ENCODE measurements at regions not wholly inside any gene's neighbourhood (a gene's known extent, or its start where the extent isn't known, plus 50 kb on each side); places are given as distances from the start of the nearest gene placed in this dataset.

GRCh38 chr20:18916886-18917750 lies 103.5 kb downstream of the SCP2D1 start (continued):
- TF ChIP-seq REST (IDR thresholded peaks at IDR 0.05; ENCODE audit: low read depth), result no peak
- TF ChIP-seq FOSL1 (IDR thresholded peaks at IDR 0.05; ENCODE audit: low read depth), result no peak
- TF ChIP-seq SP1 (IDR thresholded peaks at IDR 0.05; ENCODE audit: low read depth), result no peak
- no peak for TF ChIP-seq POLR2AphosphoS5 (IDR thresholded peaks at IDR 0.05; ENCODE audit: low read depth, low read length)
- no peak for TF ChIP-seq SRF (IDR thresholded peaks at IDR 0.05; ENCODE audit: low read depth)
- TF ChIP-seq ATF3 (IDR thresholded peaks at IDR 0.05), result no peak
- TF ChIP-seq ELF1 (IDR thresholded peaks at IDR 0.05; ENCODE audit: borderline replicate concordance, low read depth), result no peak
- no peak for TF ChIP-seq ZNF274 (IDR thresholded peaks at IDR 0.05; ENCODE audit: low read depth, low read length)
- no peak for TF ChIP-seq RAD21 (IDR thresholded peaks at IDR 0.05; ENCODE audit: low read depth)

- ATAC-seq (no peak), DNase-seq (ENCODE audit: low read depth, low spot score) (no peak)
- no peak overlapping the region for H3K27ac ChIP-seq (ENCODE audit: low read depth, low read length)
- intact Hi-C loops (cut with micrococcal nuclease), result no loop called here
- H3K36me3 ChIP-seq (ENCODE audit: control insufficient read depth in 1 of 2, insufficient read depth in 2 of 2, low read length in 2 of 2), result no peaks in the 10 kb centered on the region
- no peak overlapping the region for H2AFZ ChIP-seq (ENCODE audit: low read depth, low read length, poor library complexity, severe bottlenecking)
- H3K4me1 ChIP-seq (ENCODE audit: control insufficient read depth in 1 of 2, insufficient read depth in 2 of 2, low read length in 2 of 2), result no peaks in the 10 kb centered on the region
- H3K9me2 ChIP-seq (ENCODE audit: insufficient read depth), result no peaks in the 10 kb centered on the region
- BruUV-seq (replicated peaks), result no TSS peak
- no peaks in the 10 kb centered on the region for H4K20me1 ChIP-seq (ENCODE audit: insufficient read depth)
- RAD21 ChIA-PET (ENCODE audit: low non-redundant PET in 1 of 2, low total read pairs in 2 of 2, uncharacterized antibody in 2 of 2, unreplicated experiment in 2 of 2), result no interaction called here
- no peaks in the 10 kb centered on the region for H3K9me3 ChIP-seq (ENCODE audit: control insufficient read depth in 1 of 2, insufficient read depth in 1 of 2, low read depth in 1 of 2, low read length in 2 of 2)
- H3K27me3 ChIP-seq (ENCODE audit: insufficient read depth, low read length), result no peaks in the 10 kb centered on the region; the same call in 1 of the 2 replicates
- H3K9ac ChIP-seq (ENCODE audit: low read length), result no peak overlapping the region
- CTCF ChIA-PET, result no interaction called here
- POLR2A ChIA-PET, result no interaction called here
- H3K4me2 ChIP-seq (ENCODE audit: low read length), result no peak overlapping the region
- H3K4me3 ChIP-seq (replicated peaks in 1 of 2; ENCODE audit: low read depth in 1 of 2, low read length in 2 of 2), result no peak overlapping the region
- no peaks in the 10 kb centered on the region for H3K79me2 ChIP-seq (ENCODE audit: insufficient read depth, low read length)
- TF ChIP-seq RAD21 (IDR thresholded peaks at IDR 0.05; ENCODE audit: low read depth) (no peak), POLR2AphosphoS5 (IDR thresholded peaks at IDR 0.05; ENCODE audit: low read depth, low read length) (no peak), ZNF274 (IDR thresholded peaks at IDR 0.05; ENCODE audit: low read depth, low read length) (no peak), POLR2A (IDR thresholded peaks at IDR 0.05; ENCODE audit: borderline replicate concordance, extremely low read depth, insufficient read depth, insufficient read length) (no peak), REST (IDR thresholded peaks at IDR 0.05; ENCODE audit: low read depth) (no peak), CEBPB (IDR thresholded peaks at IDR 0.05; ENCODE audit: low read depth) (no peak), CTCF (IDR thresholded peaks at IDR 0.05 in 2 of 3, conservative IDR thresholded peaks at IDR 0.05 in 1 of 3; ENCODE audit: borderline replicate concordance in 1 of 3, insufficient read depth in 1 of 3, low read depth in 2 of 3, low read length in 2 of 3) (no peak)
Measured at GRCh38 chr20:18919996-18920395, 106.4 kb downstream of the SCP2D1 start.
